ENCODE measurements at regions not wholly inside any gene's neighbourhood (a gene's known extent, or its start where the extent isn't known, plus 50 kb on each side); places are given as distances from the start of the nearest gene placed in this dataset.

GRCh38 chr2:20538308-20539132, 91.6 kb downstream of the RHOB start (continued):
- TF ChIP-seq RERE (CRISPR knock-in tag; IDR thresholded peaks at IDR 0.05; ENCODE audit: low read depth) (no peak), POGK (CRISPR knock-in tag; conservative IDR thresholded peaks at IDR 0.05) (peak; percentile 49), ZNF678 (CRISPR knock-in tag; IDR thresholded peaks at IDR 0.05) (peak; percentile 73; the same call in 1 of the 2 replicates), ZSCAN5A (CRISPR knock-in tag; IDR thresholded peaks at IDR 0.05; ENCODE audit: borderline replicate concordance) (0 out of 2 replicates have a peak, but pooled peaks have one; percentile 49), PAF1 (CRISPR knock-in tag; IDR thresholded peaks at IDR 0.05) (peak; percentile 72), GLMP (CRISPR knock-in tag; IDR thresholded peaks at IDR 0.05; ENCODE audit: borderline replicate concordance) (no peak), ZNF235 (CRISPR knock-in tag; IDR thresholded peaks at IDR 0.05; ENCODE audit: borderline replicate concordance) (peak; percentile 48; the same call in 1 of the 2 replicates), ZBTB3 (CRISPR knock-in tag; IDR thresholded peaks at IDR 0.05; ENCODE audit: borderline replicate concordance, low read depth) (0 out of 2 replicates have a peak, but pooled peaks have one; percentile 40), ZNF160 (CRISPR knock-in tag; IDR thresholded peaks at IDR 0.05) (0 out of 2 replicates have a peak, but pooled peaks have one; percentile 4), ZNF263 (CRISPR knock-in tag; IDR thresholded peaks at IDR 0.05) (peak; percentile 70; the same call in 1 of the 2 replicates), ARID3A (IDR thresholded peaks at IDR 0.05; ENCODE audit: low read depth, low read length) (no peak), BHLHE40 (IDR thresholded peaks at IDR 0.05; ENCODE audit: low read length) (0 out of 2 replicates have a peak, but pooled peaks have one; percentile 19), PITX1 (CRISPR knock-in tag; IDR thresholded peaks at IDR 0.05) (peak; percentile 99)

All from HepG2 (cell line).